H1 (cell line): ENCODE measurements at regions not wholly inside any gene's neighbourhood (a gene's known extent, or its start where the extent isn't known, plus 50 kb on each side); places are given as distances from the start of the nearest gene placed in this dataset.
A peak's percentile ranks its signal among the peaks of the same experiment; 100 is the strongest.

Source experiments
- CTCF ChIA-PET: fragments of 300-600 bp; sonication (Branson Sonifier 250); formaldehyde crosslinking; loops from one replicate; lab custom pipeline; 2021; ENCODE audit not compliant: partially characterized antibody; lab: Charles Lee
- POLR2A ChIA-PET: fragments of 300-600 bp; sonication (Branson Sonifier 250); formaldehyde crosslinking; loops from one replicate; lab custom pipeline; 2021; ENCODE audit warnings: inconsistent platforms; ENCODE audit not compliant: partially characterized antibody; lab: Charles Lee
- DNase-seq, 2 experiments: peaks; one replicate each; pipeline versions ENCODE4 v3.0.0 to v3.0.0-alpha.2; 2010 to 2022; ENCODE audit warnings: low spot score in 2 of 2, low read depth in 1 of 2, mixed read lengths in 1 of 2
- FAIRE-seq: peaks from 2 replicates; lab custom pipeline; 2011; peaks lifted over from hg19 to GRCh38; lab: Jason Lieb, UNC
- H2AFZ ChIP-seq: 2 replicates; pipeline ENCODE4 v1.8.1; 2012; ENCODE audit warnings: low read length, inconsistent platforms
- H2AK5ac ChIP-seq: 2 replicates; pipeline ENCODE4 v1.6.1; 2013; ENCODE audit warnings: low read depth, low read length
- H2BK120ac ChIP-seq: replicated peaks from 2 replicates; pipeline ENCODE3; 2013; ENCODE audit warnings: low read depth, low read length, inconsistent platforms
- H2BK12ac ChIP-seq: 2 replicates; pipeline ENCODE4 v1.6.1; 2013; ENCODE audit warnings: low read depth, low read length
- H2BK15ac ChIP-seq: 2 replicates; pipeline ENCODE4 v1.6.1; 2013; ENCODE audit warnings: low read length
- H2BK20ac ChIP-seq: 2 replicates; pipeline ENCODE4 v1.6.1; 2013; ENCODE audit warnings: low read length
- H2BK5ac ChIP-seq: 2 replicates; pipeline ENCODE4 v1.6.1; 2013; ENCODE audit warnings: low read depth, low read length
- H3K14ac ChIP-seq: 2 replicates; pipeline ENCODE4 v1.6.1; 2013; ENCODE audit warnings: inconsistent platforms; ENCODE audit not compliant: insufficient read length
- H3K18ac ChIP-seq: 2 replicates; pipeline ENCODE4 v1.6.1; 2013; ENCODE audit warnings: low read length; ENCODE audit errors: extremely low read depth
- H3K23ac ChIP-seq: 2 replicates; pipeline ENCODE4 v1.6.1; 2013; ENCODE audit warnings: inconsistent platforms; ENCODE audit not compliant: insufficient read length
- H3K23me2 ChIP-seq: 2 replicates; pipeline ENCODE4 v1.6.1; 2013; ENCODE audit warnings: low read depth, low read length
- H3K27ac ChIP-seq: 2 replicates; pipeline ENCODE4 v1.6.1; 2011; ENCODE audit warnings: low read depth, low read length, inconsistent platforms
- H3K27me3 ChIP-seq, 4 experiments: replicated peaks in 1 of 4; 1 replicate in 1 of 4; 2 replicates in 3 of 4; pipeline versions ENCODE4 v1.6.1 to v1.8.1; 2011 to 2013; ENCODE audit warnings: low read length in 3 of 4, mild to moderate bottlenecking in 3 of 4, inconsistent platforms in 2 of 4, mixed read lengths in 2 of 4, moderate library complexity in 1 of 4; ENCODE audit not compliant: control insufficient read depth in 3 of 4, insufficient read depth in 3 of 4; ENCODE audit errors: extremely low read depth in 1 of 4
- H3K36me3 ChIP-seq, 4 experiments: 2 replicates each; pipeline versions ENCODE4 v1.6.1 to v1.8.1; 2011 to 2013; ENCODE audit warnings: mild to moderate bottlenecking in 4 of 4, low read length in 3 of 4, moderate library complexity in 2 of 4, control low read depth in 1 of 4, inconsistent platforms in 1 of 4; ENCODE audit not compliant: insufficient read depth in 4 of 4, control insufficient read depth in 2 of 4
- H3K4ac ChIP-seq: replicated peaks from 2 replicates; pipeline ENCODE3; 2013; ENCODE audit warnings: low read length, low read depth, mixed read lengths, inconsistent platforms; ENCODE audit not compliant: insufficient read length
- H3K4me1 ChIP-seq, 4 experiments: replicated peaks in 1 of 4; 1 replicate in 1 of 4; 2 replicates in 3 of 4; pipeline versions ENCODE4 v1.6.1 to v1.8.1; 2011 to 2013; ENCODE audit warnings: low read length in 3 of 4, inconsistent platforms in 2 of 4, mixed read lengths in 1 of 4; ENCODE audit not compliant: insufficient read depth in 4 of 4, control insufficient read depth in 3 of 4
- H3K4me2 ChIP-seq, 2 experiments: 2 replicates each; pipeline versions ENCODE4 v1.6.1 to v1.8.1; 2011 to 2013; ENCODE audit warnings: low read depth in 2 of 2, low read length in 2 of 2, control low read depth in 1 of 2, inconsistent platforms in 1 of 2, mild to moderate bottlenecking in 1 of 2; ENCODE audit not compliant: insufficient read depth in 1 of 2
- H3K4me3 ChIP-seq, 4 experiments: fragments of 200-600, 300-600 bp in 1 of 4; sonication (generic), shearing (Covaris generic), sonication (Bioruptor Twin) in 1 of 4; 2 replicates each; pipeline versions ENCODE4 v1.5.1 to v1.8.1; 2011 to 2016; ENCODE audit warnings: low read length in 4 of 4, low read depth in 3 of 4, control low read depth in 2 of 4, inconsistent platforms in 2 of 4, mild to moderate bottlenecking in 2 of 4, mixed read lengths in 1 of 4, moderate library complexity in 1 of 4; ENCODE audit not compliant: insufficient read depth in 2 of 4; ENCODE audit errors: extremely low read depth in 1 of 4
- H3K56ac ChIP-seq: replicated peaks from 2 replicates; pipeline ENCODE3; 2013; ENCODE audit warnings: low read depth, mild to moderate bottlenecking, mixed read lengths, low read length, inconsistent platforms; ENCODE audit not compliant: insufficient read length
- H3K79me1 ChIP-seq: 2 replicates; pipeline ENCODE4 v1.6.1; 2013; ENCODE audit warnings: low read depth, low read length, control low read depth
- H3K79me2 ChIP-seq, 2 experiments: 2 replicates each; pipeline versions ENCODE4 v1.6.1 to v1.8.1; 2012 to 2013; ENCODE audit warnings: low read length in 2 of 2, mild to moderate bottlenecking in 2 of 2, inconsistent platforms in 1 of 2; ENCODE audit not compliant: insufficient read depth in 2 of 2, control insufficient read depth in 1 of 2
- H3K9ac ChIP-seq, 4 experiments: replicated peaks in 1 of 4; 1 replicate in 1 of 4; 2 replicates in 3 of 4; pipeline versions ENCODE4 v1.6.1 to v1.8.1; 2011 to 2013; ENCODE audit warnings: low read depth in 3 of 4, low read length in 3 of 4, control low read depth in 2 of 4, mild to moderate bottlenecking in 2 of 4, moderate library complexity in 2 of 4, inconsistent platforms in 1 of 4; ENCODE audit errors: extremely low read depth in 1 of 4
- H3K9me3 ChIP-seq, 2 experiments: 2 replicates each; pipeline versions ENCODE4 v1.6.1 to v1.8.1; 2012 to 2013; ENCODE audit warnings: mild to moderate bottlenecking in 2 of 2, moderate library complexity in 2 of 2, control low read depth in 1 of 2, inconsistent platforms in 1 of 2, low read depth in 1 of 2, low read length in 1 of 2, mixed read lengths in 1 of 2; ENCODE audit not compliant: insufficient read depth in 2 of 2
- H4K20me1 ChIP-seq, 2 experiments: replicated peaks in 1 of 2; 2 replicates each; pipeline versions ENCODE3 to v1.8.1; 2011 to 2013; ENCODE audit warnings: inconsistent platforms in 2 of 2, low read length in 2 of 2, mild to moderate bottlenecking in 1 of 2; ENCODE audit not compliant: insufficient read depth in 2 of 2, control insufficient read depth in 1 of 2
- H4K5ac ChIP-seq: 2 replicates; pipeline ENCODE4 v1.6.1; 2013; ENCODE audit warnings: low read length, low read depth, mixed read lengths, inconsistent platforms; ENCODE audit not compliant: insufficient read length
- H4K8ac ChIP-seq: 2 replicates; pipeline ENCODE4 v1.8.0; 2013; ENCODE audit warnings: mild to moderate bottlenecking, moderate library complexity, low read length, inconsistent platforms; ENCODE audit not compliant: insufficient read depth; ENCODE audit errors: extremely low read depth
- H4K91ac ChIP-seq: replicated peaks from 2 replicates; pipeline ENCODE3; 2013; ENCODE audit warnings: low read length, mixed read lengths, inconsistent platforms; ENCODE audit not compliant: insufficient read length
- CREB1 ChIP-seq: IDR thresholded peaks from 2 replicates; pipeline ENCODE4 v1.6.1; 2012; ENCODE audit warnings: inconsistent platforms
- TBP ChIP-seq: IDR thresholded peaks from 2 replicates; pipeline ENCODE4 v1.6.1; 2011; ENCODE audit warnings: low read depth, low read length, improper control_type of control experiment
- WGBS, 2 experiments: shearing (Covaris generic) in 1 of 2; methylation state at CpG; one replicate each; pipeline versions ENCODE4 v1.1.6 to v1.1.7; 2013 to 2015; ENCODE audit warnings: low lambda C conversion rate in 2 of 2, mixed read lengths in 2 of 2, inconsistent platforms in 1 of 2, low coverage in 1 of 2, missing lambda C conversion rate in 1 of 2; ENCODE audit not compliant: insufficient replicate concordance in 2 of 2, insufficient coverage in 1 of 2, insufficient read length in 1 of 2; ENCODE audit errors: extremely low coverage in 1 of 2, missing lambda C conversion rate in 1 of 2; 5-methylcytosine and 5-hydroxymethylcytosine counted together

GRCh38 chr19:33927789-33928457 lies 131.3 kb downstream of the KCTD15 start:
- Histone ChIP-seq H2BK5ac (peak overlapping the region; percentile 55; the same call in 1 of the 2 replicates), H3K9ac (no peak overlapping the region), H3K4me3 (peak overlapping the region in 1 of 4 experiments; percentile 24; a peak in 1 of 8 replicates), H3K4me2 (peak overlapping the region; percentile 31 to 51), H3K56ac (no peak overlapping the region), H3K79me2 (no peaks in the 10 kb centered on the region), H4K20me1 (peaks cover 0 to 1% of the 10 kb centered on the region in 2 experiments), H2AFZ (peak overlapping the region; percentile 63; the same call in 1 of the 2 replicates), H2BK120ac (peak overlapping the region; percentile 43), H2BK12ac (no peak overlapping the region), H3K36me3 (no peaks in the 10 kb centered on the region), H3K9me3 (no peaks in the 10 kb centered on the region), H4K91ac (peak overlapping the region; percentile 94), H4K5ac (no peak overlapping the region), H3K23me2 (no peaks in the 10 kb centered on the region), H3K79me1 (peaks cover 3% of the 10 kb centered on the region; the same call in 1 of the 2 replicates), H3K4ac (peak overlapping the region; percentile 88), H3K4me1 (peaks cover 6 to 17% (median 11%) of the 10 kb centered on the region in 4 experiments), H3K14ac (no peak overlapping the region), H2BK20ac (no peak overlapping the region), H3K23ac (no peak overlapping the region), H3K18ac (0 out of 2 replicates have a peak overlapping the region, but pooled peaks have one; percentile 29), H2BK15ac (no peak overlapping the region), H2AK5ac (peak overlapping the region; percentile 87; the same call in 1 of the 2 replicates), H3K27ac (no peak overlapping the region), H4K8ac (no peak overlapping the region), H3K27me3 (no peaks in the 10 kb centered on the region)
- no peak for DNase-seq
- TF ChIP-seq TBP (0 out of 2 replicates have a peak, but pooled peaks have one; percentile 23), CREB1 (no peak)
- 51% methylated on average over 5 of the region's 5 CpGs; no CpG with 5 or more reads in 1 of the 2 experiments for WGBS, 2 experiments
- POLR2A ChIA-PET = interaction anchor here (1.0 kb wide), 1 partner anchor 11 kb away, joined by 3 read pairs; no protein-coding TSS in a partner anchor
- CTCF ChIA-PET = interaction anchor here (0.8 kb wide), 1 partner anchor 169 kb away, joined by 3 read pairs; no protein-coding TSS in a partner anchor
- peak; percentile 55 for FAIRE-seq
